22Rv1 (cell line): ENCODE measurements at regions not wholly inside any gene's neighbourhood (a gene's known extent, or its start where the extent isn't known, plus 50 kb on each side); places are given as distances from the start of the nearest gene placed in this dataset.
A peak's percentile ranks its signal among the peaks of the same experiment; 100 is the strongest.

Source experiments
- H3K27ac ChIP-seq: fragments of 450-650 bp; 2 replicates; pipeline ENCODE4 v1.5.1; 2017
- ZFX ChIP-seq: fragments of 450-650 bp; IDR thresholded peaks from 2 replicates; pipeline ENCODE4 v1.6.1; 2017; ENCODE audit warnings: antibody characterized with exemption, borderline replicate concordance
- TF ChIP-seq, protein P1 (sequence below): fragments of 450-650 bp; IDR thresholded peaks from 2 replicates; pipeline ENCODE4 v1.5.1; 2017; ENCODE audit warnings: mild to moderate bottlenecking

DNA sequence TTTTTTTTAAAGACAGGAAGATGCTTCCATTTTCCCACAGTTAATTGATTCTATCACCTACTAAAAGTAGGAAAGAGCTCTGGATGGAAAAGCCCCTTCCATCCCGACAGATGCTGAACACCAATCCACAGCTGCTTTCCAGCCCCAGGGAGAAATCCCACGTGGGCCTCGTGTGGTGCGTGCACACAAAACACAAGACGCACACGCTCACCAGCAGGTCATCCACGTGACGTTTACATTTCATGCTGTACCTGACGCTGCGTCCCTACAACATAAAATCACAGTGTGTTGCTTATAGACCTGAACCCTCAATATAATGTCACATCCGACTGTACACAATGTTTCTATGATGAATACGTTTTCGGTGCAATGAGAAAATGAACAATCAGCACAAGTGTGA is 50.2 kb upstream of the DACT2 start:
- no peak for TF ChIP-seq ZFX
- TF ChIP-seq, protein P1, sequence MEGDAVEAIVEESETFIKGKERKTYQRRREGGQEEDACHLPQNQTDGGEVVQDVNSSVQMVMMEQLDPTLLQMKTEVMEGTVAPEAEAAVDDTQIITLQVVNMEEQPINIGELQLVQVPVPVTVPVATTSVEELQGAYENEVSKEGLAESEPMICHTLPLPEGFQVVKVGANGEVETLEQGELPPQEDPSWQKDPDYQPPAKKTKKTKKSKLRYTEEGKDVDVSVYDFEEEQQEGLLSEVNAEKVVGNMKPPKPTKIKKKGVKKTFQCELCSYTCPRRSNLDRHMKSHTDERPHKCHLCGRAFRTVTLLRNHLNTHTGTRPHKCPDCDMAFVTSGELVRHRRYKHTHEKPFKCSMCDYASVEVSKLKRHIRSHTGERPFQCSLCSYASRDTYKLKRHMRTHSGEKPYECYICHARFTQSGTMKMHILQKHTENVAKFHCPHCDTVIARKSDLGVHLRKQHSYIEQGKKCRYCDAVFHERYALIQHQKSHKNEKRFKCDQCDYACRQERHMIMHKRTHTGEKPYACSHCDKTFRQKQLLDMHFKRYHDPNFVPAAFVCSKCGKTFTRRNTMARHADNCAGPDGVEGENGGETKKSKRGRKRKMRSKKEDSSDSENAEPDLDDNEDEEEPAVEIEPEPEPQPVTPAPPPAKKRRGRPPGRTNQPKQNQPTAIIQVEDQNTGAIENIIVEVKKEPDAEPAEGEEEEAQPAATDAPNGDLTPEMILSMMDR: no peak
- no peak overlapping the region for H3K27ac ChIP-seq

DNA sequence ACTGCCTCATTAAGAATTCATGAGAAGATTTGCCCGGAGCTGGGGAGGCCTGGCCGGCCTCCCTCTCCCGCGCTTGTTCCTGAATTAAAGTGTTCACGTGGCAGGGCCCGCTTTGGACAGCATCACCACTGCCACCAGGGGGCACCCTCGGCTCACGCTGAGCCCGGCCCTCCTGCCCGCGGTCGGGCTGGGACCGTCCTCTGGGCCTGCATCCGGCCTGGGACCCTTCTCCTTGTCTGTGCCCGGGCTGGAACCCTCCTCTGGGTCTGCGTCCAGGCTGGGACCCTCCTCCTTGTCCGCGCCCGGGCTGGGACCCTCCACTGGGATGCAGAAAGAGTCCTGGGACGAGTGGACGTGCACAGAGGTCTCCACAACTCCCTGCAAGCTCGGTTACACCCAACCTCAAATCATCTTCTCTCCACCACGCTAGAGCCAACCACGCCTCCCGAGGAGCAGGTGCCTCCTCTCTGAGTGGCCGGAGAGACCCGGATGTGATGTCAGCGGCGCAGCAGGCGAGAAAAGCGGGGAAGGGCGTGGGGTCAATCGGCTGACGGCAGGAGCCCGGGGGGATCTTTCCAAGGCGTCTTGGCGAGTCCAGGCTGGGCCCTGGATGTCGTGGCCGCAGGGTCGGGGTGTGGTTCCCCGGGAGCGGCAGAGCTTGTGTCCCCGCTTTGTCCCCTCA is 50.9 kb upstream of the DACT2 start:
- TF ChIP-seq, protein P1: peak; percentile 89
- no peak for TF ChIP-seq ZFX
- no peak overlapping the region for H3K27ac ChIP-seq

DNA sequence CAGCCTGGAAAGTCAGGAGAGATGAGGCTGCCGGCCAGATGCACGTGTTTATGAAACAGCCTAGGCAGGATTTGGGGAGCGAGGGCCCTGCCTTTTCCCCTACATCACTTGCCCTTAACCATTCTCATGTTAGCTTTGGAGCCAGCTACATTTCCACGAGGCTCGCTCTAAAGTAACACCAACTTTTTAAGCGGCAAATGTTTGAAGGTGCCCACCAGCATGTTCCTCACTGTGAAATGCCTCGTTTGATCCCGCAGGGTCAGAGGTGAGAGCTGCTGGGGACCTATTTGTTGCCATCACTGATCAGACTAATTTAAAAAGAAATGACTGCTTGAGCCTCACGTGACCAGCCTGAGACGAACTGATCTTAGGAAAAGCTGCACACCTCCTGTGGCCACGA is 51.6 kb upstream of the DACT2 start:
- H3K27ac ChIP-seq: no peak overlapping the region
- TF ChIP-seq, protein P1: no peak
- no peak for TF ChIP-seq ZFX

DNA sequence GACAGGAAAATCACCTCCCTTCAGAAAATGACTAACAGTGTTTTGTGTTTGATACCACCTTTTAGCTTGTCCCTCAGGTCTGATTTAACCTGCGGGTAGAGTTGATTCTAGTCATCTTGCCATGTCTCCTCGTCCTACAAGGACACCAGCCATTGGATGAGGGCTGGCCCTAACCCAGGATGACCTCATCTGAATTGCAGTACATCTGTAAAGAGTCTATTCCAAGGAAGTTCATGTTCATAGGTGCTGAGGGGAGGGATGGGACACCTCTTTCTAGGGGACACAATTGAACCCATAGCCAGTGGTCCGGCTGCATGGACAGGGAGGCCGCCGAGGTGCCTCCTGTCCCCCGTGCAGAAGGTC is 52.0 kb upstream of the DACT2 start:
- TF ChIP-seq ZFX: no peak
- TF ChIP-seq, protein P1: no peak
- H3K27ac ChIP-seq: no peak overlapping the region

DNA sequence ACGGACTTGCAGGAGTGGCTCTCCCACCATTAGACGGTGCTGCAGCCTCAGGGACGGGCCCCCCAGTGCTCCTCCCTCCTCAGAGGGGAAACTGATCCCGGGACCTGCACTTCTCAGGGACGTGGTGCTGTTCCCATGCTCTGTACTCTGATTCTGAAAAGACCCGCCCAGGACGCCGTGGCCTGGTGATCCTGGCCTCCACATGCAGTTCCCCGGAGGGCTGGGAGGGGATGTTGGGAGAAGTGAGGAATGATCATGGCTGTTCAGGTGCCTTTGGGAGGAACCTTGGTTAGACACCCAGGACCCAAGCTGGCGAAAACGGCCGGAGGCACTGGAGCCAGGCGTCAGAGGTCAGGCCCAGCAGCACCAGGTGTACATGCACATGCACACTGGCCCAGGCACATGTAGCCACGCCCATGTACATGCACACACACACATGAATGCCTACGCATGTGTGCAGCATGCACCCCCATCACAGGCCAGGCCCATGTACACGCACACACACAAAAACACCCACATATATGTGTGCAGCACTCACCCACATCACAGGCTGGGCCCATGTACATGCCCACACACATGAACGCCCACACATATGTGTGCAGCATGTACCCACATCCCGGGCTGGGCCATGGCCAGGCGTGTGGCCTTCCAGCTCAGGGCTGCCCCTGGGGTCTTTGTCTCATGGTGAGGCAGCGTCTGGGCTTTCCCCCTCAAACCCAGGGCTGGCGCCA is 52.6 kb upstream of the DACT2 start:
- no peak overlapping the region for H3K27ac ChIP-seq
- no peak for TF ChIP-seq ZFX
- TF ChIP-seq, protein P1: no peak

DNA sequence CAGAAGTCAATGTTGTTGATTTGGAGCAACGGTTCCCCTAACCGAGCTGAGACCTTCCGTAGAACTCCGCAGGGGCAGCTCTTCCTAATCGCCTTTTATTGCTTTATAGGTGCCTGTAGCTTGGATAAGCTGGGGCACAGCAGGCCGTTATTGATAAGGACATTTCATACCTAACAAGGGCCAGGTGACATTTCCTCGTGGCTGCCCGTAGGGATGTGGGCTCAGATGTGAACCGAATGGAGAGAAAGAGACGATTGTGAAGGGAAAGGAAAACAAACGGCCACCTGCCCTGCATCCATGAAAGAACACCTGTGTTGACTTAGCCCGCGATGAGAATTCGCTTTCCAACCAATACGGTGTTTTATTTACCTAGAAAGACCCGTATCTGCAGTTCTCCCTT is 53.3 kb upstream of the DACT2 start:
- no peak overlapping the region for H3K27ac ChIP-seq
- TF ChIP-seq, protein P1: no peak
- no peak for TF ChIP-seq ZFX

DNA sequence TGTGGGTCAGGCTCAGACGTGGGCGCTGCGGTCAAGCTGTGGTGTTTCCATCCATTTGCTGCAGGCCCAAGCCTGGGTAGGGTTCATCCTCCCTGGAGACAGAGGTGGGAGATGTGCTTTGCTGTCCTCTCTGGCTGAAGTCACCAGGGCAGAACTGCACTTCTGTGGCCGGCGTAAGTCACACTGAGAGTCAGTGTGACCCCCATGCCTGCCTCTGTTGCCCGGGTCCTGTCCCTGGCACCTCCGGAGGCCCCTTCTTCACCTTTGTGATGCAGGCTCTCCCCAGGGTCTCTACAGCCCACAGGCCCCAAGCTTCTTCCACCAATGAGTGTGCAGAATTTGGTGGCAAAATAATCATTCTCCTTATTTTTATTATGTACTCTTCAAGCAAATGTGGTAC is 53.8 kb upstream of the DACT2 start:
- H3K27ac ChIP-seq: no peak overlapping the region
- TF ChIP-seq, protein P1: no peak
